ENCODE measurements at regions not wholly inside any gene's neighbourhood (a gene's known extent, or its start where the extent isn't known, plus 50 kb on each side); places are given as distances from the start of the nearest gene placed in this dataset.

- Mint-ChIP-seq H3K4me1 (ENCODE audit: low read depth) (no peaks in the 10 kb centered on the region), H3K36me3 (ENCODE audit: insufficient read depth) (no peaks in the 10 kb centered on the region)
These were observed 1368.4 kb downstream of the BRD1 start for GRCh38 chr22:48459259-48459658.

DNA sequence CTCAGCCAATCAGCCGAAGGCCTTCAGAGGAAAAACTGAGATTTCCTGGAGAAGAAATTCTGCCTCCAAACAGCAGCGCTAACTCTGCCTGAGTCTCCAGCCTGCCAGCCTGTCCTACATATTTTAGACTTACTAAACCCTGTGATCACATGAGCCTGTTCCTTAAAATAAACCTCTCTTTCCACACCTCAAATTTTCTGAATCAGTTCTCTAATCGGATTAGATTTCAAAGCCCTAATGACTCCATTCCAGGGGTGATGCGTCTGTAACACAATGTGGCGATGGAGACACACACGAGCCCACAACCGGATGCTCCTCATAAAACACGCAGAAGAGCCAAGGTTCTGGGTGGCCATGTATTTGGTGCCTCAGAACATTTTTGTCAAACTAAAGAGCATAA, 1371.2 kb downstream of the BRD1 start:
- peaks cover 13% of the 10 kb centered on the region for H3K27me3 Mint-ChIP-seq (ENCODE audit: low read depth)
- no peaks in the 10 kb centered on the region for H3K36me3 Mint-ChIP-seq (ENCODE audit: insufficient read depth)
- no peaks in the 10 kb centered on the region for H3K9me3 Mint-ChIP-seq
- DNase-seq (no peak), ATAC-seq (no peak)
- no peak overlapping the region for H3K4me3 Mint-ChIP-seq
- H3K4me1 Mint-ChIP-seq (ENCODE audit: low read depth), result no peaks in the 10 kb centered on the region

More at GRCh38 chr22:48459259-48459658, 1368.4 kb downstream of the BRD1 start:
- Mint-ChIP-seq H3K4me3 (no peak overlapping the region), H3K27me3 (ENCODE audit: low read depth) (peaks cover 17% of the 10 kb centered on the region), H3K9me3 (no peaks in the 10 kb centered on the region)
- ATAC-seq (no peak), DNase-seq (no peak)

GRCh38 chr22:48453751-48454485, 1373.8 kb downstream of the BRD1 start:
- Mint-ChIP-seq H3K27me3 (ENCODE audit: low read depth) (peaks cover 25% of the 10 kb centered on the region), H3K4me1 (ENCODE audit: low read depth) (no peaks in the 10 kb centered on the region), H3K9me3 (no peaks in the 10 kb centered on the region), H3K4me3 (no peak overlapping the region), H3K36me3 (ENCODE audit: insufficient read depth) (no peaks in the 10 kb centered on the region)
- ATAC-seq, result no peak
- DNase-seq, result no peak

DNA sequence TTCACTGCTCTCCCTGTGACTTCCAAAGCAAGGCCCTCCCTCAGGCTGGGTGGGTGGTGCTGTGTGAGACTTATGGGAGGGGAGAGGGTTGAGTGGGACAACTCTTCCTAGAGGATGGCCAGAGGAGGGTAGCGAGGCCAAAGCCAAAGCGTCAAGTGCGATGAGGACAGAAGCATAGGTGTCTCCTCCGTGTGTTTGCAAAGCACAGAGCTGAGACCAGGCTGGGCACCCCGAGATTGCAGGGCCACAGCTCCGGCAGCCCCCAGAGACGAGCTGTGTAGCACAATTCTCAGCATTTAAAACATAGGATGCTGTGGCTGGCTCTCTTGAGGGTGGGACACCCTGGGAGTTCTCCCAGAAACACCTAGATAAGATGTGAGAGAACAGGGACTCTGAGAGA, 1374.5 kb downstream of the BRD1 start:
- Mint-ChIP-seq H3K4me1 (ENCODE audit: low read depth) (no peaks in the 10 kb centered on the region), H3K4me3 (no peak overlapping the region), H3K36me3 (ENCODE audit: insufficient read depth) (no peaks in the 10 kb centered on the region), H3K27me3 (ENCODE audit: low read depth) (peaks cover 25% of the 10 kb centered on the region), H3K9me3 (no peaks in the 10 kb centered on the region)
- DNase-seq (no peak), ATAC-seq (no peak)

DNA sequence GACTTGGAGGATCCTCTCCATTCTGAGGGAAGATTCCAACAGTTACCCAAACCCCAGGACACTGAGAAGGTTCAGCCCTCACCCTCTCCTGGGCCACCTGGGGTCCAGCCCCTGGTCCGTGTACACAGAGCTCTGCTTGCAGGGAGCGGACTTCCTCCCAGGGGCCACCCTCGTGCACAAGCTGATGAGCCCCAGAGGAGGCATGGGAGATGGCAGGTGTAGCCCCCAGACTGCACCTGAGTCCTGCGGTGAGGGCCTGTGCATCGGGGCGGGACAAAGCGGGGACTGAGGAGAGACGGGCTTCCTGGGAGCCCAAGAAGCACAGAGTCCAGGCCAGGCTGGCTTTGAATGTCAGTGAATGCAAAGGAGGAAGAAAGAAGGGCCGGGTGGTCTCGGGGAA, 1374.9 kb downstream of the BRD1 start:
- Mint-ChIP-seq H3K4me1 (ENCODE audit: low read depth) (no peaks in the 10 kb centered on the region), H3K27me3 (ENCODE audit: low read depth) (peaks cover 25% of the 10 kb centered on the region), H3K9me3 (no peaks in the 10 kb centered on the region), H3K4me3 (no peak overlapping the region), H3K36me3 (ENCODE audit: insufficient read depth) (no peaks in the 10 kb centered on the region)
- ATAC-seq (no peak), DNase-seq (no peak)

DNA sequence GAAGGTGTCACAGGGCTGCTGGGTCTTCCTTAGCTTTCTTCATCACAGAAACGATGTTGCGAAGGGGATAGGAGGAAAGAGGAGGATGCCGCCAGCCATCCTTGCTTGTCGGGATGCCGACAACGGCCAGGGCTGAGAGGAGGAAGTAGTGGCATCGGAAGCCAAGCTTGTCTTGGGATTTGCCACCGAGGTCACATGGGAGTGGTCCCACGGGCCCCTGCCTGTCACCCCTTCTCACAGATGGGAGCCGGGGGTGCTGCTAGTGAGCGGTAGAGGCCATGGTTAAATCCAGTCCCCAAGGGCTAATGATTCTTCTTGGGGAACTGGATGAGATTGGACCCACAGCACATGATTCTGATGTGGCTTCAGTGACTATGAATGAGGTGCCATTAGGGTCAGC, 1375.8 kb downstream of the BRD1 start:
- no peaks in the 10 kb centered on the region for H3K4me1 Mint-ChIP-seq (ENCODE audit: low read depth)
- H3K9me3 Mint-ChIP-seq, result no peaks in the 10 kb centered on the region
- ATAC-seq, result no peak
- H3K36me3 Mint-ChIP-seq (ENCODE audit: insufficient read depth), result no peaks in the 10 kb centered on the region
- DNase-seq, result no peak
- peaks cover 25% of the 10 kb centered on the region for H3K27me3 Mint-ChIP-seq (ENCODE audit: low read depth)
- H3K4me3 Mint-ChIP-seq, result no peak overlapping the region

DNA sequence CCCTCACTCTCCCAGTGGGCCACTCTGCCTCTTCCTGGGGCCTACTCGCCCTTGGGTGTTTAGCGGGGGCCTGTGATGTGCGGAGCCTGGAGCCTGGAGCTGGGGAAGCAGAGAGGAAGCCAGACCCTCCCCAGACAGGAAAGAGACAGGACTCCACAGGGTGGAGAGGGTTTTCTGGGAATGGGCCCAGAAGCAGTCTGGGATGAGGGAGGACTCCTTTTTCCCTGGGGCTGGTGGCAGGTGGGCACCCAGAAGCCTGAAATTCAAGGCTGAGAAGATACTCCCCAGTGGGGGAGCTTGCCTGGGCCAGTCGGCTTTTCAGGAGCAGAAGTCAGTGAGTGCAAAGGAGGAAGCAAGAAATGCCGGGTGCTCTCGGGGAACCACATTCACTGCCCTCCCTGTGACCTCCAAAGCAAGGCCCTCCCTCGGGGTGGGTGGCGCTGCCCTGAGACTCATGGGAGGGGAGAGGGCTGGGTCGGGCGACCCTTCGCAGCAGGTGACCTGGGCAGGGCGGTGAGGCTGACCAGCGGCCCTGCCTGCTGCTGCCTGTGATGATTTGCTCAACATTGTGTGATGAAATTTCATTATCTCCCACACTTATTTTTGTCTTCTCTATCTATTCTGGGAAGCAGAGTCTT, 1377.4 kb downstream of the BRD1 start:
- Mint-ChIP-seq H3K4me3 (no peak overlapping the region), H3K9me3 (no peaks in the 10 kb centered on the region), H3K36me3 (ENCODE audit: insufficient read depth) (no peaks in the 10 kb centered on the region), H3K4me1 (ENCODE audit: low read depth) (no peaks in the 10 kb centered on the region), H3K27me3 (ENCODE audit: low read depth) (peaks cover 18% of the 10 kb centered on the region)
- ATAC-seq, result no peak
- DNase-seq, result no peak

DNA sequence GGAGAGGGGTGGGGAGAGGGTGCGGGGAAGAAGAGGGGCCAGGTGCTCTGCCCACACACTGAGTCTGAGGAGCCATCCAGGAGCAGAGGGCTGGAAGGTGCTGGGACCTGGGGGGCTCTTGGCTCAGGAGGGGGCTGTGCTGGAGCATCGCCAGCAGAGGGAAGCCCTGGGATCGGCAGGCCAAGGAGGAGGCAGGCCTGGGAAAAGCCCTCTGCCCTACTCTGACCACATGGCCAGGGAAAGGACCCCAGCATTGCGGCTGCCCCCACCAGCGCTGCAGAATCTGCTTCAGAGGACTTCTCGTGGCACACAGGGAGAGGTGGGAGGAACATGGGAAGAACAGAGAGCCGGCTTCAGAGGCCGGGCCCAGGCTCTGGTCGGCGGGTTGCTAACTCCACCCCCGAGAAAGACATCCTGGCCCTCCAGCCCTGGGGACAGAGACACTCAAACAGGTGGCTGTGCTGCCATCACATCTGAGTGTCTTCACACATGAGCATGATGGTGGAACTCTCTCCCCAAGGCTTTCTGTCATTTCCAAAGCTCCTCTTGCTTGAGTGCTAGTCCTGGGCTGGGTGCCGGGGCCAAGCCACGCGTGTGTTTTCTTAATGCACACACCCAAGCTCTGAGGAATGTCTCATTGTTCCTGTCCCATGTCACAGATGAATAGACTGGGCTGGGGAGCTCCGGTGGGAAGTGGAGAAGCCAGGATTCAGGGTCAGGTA, 1378.0 kb downstream of the BRD1 start:
- Mint-ChIP-seq H3K36me3 (ENCODE audit: insufficient read depth) (no peaks in the 10 kb centered on the region), H3K4me1 (ENCODE audit: low read depth) (no peaks in the 10 kb centered on the region), H3K4me3 (no peak overlapping the region), H3K9me3 (no peaks in the 10 kb centered on the region), H3K27me3 (ENCODE audit: low read depth) (peaks cover 17% of the 10 kb centered on the region)
- no peak for DNase-seq
- ATAC-seq, result no peak

- DNase-seq (no peak), ATAC-seq (no peak)
- no peaks in the 10 kb centered on the region for H3K36me3 Mint-ChIP-seq (ENCODE audit: insufficient read depth)
- H3K4me1 Mint-ChIP-seq (ENCODE audit: low read depth), result no peaks in the 10 kb centered on the region
- no peak overlapping the region for H3K4me3 Mint-ChIP-seq
- H3K27me3 Mint-ChIP-seq (ENCODE audit: low read depth), result peaks cover 15% of the 10 kb centered on the region
- H3K9me3 Mint-ChIP-seq, result no peaks in the 10 kb centered on the region
These were observed 1378.9 kb downstream of the BRD1 start for GRCh38 chr22:48448821-48449220.

DNA sequence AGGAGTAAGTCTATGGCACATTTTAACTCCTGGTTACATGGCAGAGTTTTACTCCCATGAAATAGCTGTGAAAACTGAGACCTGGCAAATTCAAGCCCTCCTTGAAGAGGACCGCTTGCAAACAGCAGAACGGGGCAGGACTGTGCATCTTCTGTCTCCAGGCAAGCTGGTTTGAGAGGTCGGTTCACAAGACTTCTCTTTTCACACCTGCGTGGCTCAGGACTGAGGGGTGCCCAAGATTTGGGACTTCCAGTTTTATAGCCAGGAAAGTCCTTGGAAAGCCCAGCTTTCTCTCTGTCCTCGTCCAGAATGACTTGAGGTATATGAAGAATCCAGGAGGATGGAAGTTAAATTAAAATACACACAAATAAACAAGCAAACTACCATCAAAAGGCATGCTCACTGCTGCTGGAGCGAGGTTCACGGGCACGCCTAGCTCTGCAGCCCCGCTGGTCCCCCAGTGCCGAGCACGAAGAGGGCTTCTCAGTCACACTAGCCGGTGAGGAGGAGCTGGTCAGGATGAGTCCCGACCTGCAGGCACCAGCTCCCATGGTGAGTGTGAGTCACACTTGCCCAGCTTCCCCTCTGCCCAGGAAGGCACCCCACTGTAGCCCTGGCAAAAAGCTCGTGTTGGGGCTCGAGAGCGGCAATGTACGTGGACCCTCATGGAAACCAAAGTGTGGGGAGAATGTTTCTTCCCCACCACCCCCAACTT, 1382.4 kb downstream of the BRD1 start:
- Mint-ChIP-seq H3K36me3 (ENCODE audit: insufficient read depth) (no peaks in the 10 kb centered on the region), H3K4me1 (ENCODE audit: low read depth) (no peaks in the 10 kb centered on the region), H3K4me3 (no peak overlapping the region), H3K27me3 (ENCODE audit: low read depth) (peaks cover 7% of the 10 kb centered on the region), H3K9me3 (no peaks in the 10 kb centered on the region)
- ATAC-seq, result no peak
- no peak for DNase-seq

- no peaks in the 10 kb centered on the region for H3K36me3 Mint-ChIP-seq (ENCODE audit: insufficient read depth)
These were observed 1383.2 kb downstream of the BRD1 start for GRCh38 chr22:48444320-48445112.

DNA sequence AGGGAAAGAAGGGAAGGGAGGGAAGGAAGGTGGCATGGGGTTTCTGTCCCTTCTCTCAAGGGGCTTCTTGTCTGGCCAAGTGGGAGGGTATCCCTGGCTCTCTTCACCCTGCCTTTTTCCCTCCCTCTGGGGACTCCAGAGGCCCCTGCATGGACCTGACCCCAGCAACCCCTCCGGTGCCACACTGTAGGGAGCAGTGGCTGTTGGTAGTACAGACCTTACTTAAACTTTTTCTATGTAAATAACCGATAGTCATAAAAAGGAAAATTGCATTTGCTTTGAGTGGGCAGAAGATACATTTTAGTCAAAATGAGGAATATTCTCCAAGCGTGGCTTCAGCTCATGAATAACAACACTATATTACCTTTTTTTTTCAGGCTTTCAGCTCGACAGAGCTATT, 1384.0 kb downstream of the BRD1 start:
- H3K4me3 Mint-ChIP-seq, result no peak overlapping the region
- no peaks in the 10 kb centered on the region for H3K27me3 Mint-ChIP-seq (ENCODE audit: low read depth)
- no peaks in the 10 kb centered on the region for H3K4me1 Mint-ChIP-seq (ENCODE audit: low read depth)
- H3K9me3 Mint-ChIP-seq, result no peaks in the 10 kb centered on the region
- DNase-seq (no peak), ATAC-seq (no peak)
- no peaks in the 10 kb centered on the region for H3K36me3 Mint-ChIP-seq (ENCODE audit: insufficient read depth)

More at GRCh38 chr22:48444320-48445112, 1383.2 kb downstream of the BRD1 start:
- peaks cover under 1% of the 10 kb centered on the region for H3K27me3 Mint-ChIP-seq (ENCODE audit: low read depth)
- ATAC-seq, result no peak
- no peaks in the 10 kb centered on the region for H3K4me1 Mint-ChIP-seq (ENCODE audit: low read depth)
- H3K9me3 Mint-ChIP-seq, result no peaks in the 10 kb centered on the region
- no peak for DNase-seq
- H3K4me3 Mint-ChIP-seq, result no peak overlapping the region

DNA sequence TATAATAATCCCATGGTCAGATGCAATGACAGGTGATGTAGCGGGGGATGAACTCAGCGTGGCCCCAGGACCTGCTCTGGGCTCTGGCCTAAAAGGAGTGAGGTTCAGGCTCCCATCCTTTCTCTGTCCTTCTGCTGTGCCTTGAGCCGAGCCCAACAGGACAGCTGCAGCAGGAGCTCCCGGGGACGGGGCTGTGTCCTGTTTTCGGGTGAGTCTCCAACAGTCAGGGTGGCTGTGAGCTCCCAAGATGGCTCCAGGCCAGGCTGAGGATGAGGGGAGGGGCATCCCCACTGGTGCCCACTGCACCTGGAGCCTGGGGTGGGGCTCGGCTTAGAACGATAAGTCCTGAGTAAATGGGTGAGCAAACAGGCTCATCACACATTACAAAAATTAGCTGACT, 1385.0 kb downstream of the BRD1 start:
- DNase-seq (no peak), ATAC-seq (no peak)
- Mint-ChIP-seq H3K9me3 (no peaks in the 10 kb centered on the region), H3K4me1 (ENCODE audit: low read depth) (no peaks in the 10 kb centered on the region), H3K27me3 (ENCODE audit: low read depth) (no peaks in the 10 kb centered on the region), H3K4me3 (no peak overlapping the region), H3K36me3 (ENCODE audit: insufficient read depth) (no peaks in the 10 kb centered on the region)

DNA sequence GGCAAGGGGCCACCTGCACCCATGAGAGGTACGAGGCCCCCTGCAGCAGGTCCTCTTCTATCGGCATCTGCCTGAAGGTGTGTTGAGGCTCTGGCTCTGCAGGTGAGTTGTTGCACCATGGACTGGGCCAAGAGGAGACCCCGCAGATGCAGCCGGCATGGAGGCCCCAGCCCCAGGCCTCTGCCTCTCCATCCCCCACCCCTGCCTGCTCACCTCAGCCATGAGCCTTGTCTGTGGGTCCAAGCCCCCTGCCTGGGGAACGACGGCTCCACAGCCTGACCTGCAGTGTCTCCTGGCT, 1386.2 kb downstream of the BRD1 start:
- ATAC-seq, result no peak
- Mint-ChIP-seq H3K9me3 (no peaks in the 10 kb centered on the region), H3K36me3 (ENCODE audit: insufficient read depth) (no peaks in the 10 kb centered on the region), H3K27me3 (ENCODE audit: low read depth) (no peaks in the 10 kb centered on the region), H3K4me3 (no peak overlapping the region), H3K4me1 (ENCODE audit: low read depth) (no peaks in the 10 kb centered on the region)
- no peak for DNase-seq
